B cell (primary cell): ENCODE measurements at regions not wholly inside any gene's neighbourhood (a gene's known extent, or its start where the extent isn't known, plus 50 kb on each side); places are given as distances from the start of the nearest gene placed in this dataset.

Source experiments
- EZH2 ChIP-seq: IDR thresholded peaks from 2 replicates; pipeline ENCODE4 v1.6.1; 2012; ENCODE audit warnings: borderline replicate concordance, low read depth, mild to moderate bottlenecking, moderate library complexity, low read length; ENCODE audit not compliant: insufficient read depth, poor library complexity, severe bottlenecking
- TF ChIP-seq, protein P1 (sequence below): fragments of 200-600 bp; IDR thresholded peaks from one replicate; pipeline ENCODE4 v1.8.0; 2022; ENCODE audit warnings: antibody characterized with exemption, mild to moderate bottlenecking

DNA sequence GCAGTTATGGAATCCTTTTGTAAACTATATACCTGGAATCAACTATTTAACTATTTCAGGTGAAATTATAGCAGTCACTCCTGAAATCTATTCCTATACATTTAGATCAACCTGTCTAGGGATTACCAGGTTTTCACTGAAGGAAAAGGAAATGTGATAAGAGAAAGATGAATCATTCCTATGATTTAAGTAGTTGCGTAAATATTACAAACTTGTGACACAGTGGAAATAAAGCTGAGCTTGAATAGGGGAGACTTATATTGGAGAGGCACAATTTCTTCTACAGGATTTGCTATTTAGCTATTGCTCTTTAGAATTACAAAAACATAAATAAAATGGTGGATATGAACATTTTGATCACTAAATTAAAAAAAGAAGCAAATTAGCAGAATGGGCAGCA is 284.1 kb upstream of the EPHA5 start:
- TF ChIP-seq, protein P1, sequence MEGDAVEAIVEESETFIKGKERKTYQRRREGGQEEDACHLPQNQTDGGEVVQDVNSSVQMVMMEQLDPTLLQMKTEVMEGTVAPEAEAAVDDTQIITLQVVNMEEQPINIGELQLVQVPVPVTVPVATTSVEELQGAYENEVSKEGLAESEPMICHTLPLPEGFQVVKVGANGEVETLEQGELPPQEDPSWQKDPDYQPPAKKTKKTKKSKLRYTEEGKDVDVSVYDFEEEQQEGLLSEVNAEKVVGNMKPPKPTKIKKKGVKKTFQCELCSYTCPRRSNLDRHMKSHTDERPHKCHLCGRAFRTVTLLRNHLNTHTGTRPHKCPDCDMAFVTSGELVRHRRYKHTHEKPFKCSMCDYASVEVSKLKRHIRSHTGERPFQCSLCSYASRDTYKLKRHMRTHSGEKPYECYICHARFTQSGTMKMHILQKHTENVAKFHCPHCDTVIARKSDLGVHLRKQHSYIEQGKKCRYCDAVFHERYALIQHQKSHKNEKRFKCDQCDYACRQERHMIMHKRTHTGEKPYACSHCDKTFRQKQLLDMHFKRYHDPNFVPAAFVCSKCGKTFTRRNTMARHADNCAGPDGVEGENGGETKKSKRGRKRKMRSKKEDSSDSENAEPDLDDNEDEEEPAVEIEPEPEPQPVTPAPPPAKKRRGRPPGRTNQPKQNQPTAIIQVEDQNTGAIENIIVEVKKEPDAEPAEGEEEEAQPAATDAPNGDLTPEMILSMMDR = no peak
- TF ChIP-seq EZH2 = no peak
